ENCODE measurements at regions not wholly inside any gene's neighbourhood (a gene's known extent, or its start where the extent isn't known, plus 50 kb on each side); places are given as distances from the start of the nearest gene placed in this dataset.

DNA sequence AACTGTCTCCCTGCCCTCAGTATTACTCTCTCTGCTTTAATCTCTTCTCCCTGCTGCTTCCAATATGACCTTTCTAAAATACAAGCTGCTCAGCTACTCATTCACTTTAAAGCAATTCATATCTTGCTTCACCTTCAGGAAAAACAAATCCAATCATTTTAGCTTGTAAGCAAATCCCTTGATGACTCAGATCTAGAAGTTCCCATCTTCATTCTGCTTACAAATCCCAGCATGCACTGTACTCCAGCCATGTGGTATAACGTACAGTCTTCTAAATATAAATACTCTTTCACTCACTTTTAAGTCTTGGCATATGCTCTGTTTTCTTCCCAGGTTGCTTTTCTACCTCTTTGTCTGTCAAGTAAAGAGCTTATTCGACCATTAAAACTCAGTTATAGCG, 1009.1 kb upstream of the SEMA6D start:
- Mint-ChIP-seq H3K4me3 (no peak overlapping the region), H3K36me3 (ENCODE audit: low read depth) (no peaks in the 10 kb centered on the region), H3K27me3 (ENCODE audit: insufficient read depth) (no peaks in the 10 kb centered on the region), H3K27ac (no peak overlapping the region), H3K4me1 (ENCODE audit: low read depth) (no peaks in the 10 kb centered on the region), H3K9me3 (peaks cover 11% of the 10 kb centered on the region)
- DNase-seq (ENCODE audit: low spot score): no peak
- intact Hi-C loops (cut with micrococcal nuclease): no loop called here

DNA sequence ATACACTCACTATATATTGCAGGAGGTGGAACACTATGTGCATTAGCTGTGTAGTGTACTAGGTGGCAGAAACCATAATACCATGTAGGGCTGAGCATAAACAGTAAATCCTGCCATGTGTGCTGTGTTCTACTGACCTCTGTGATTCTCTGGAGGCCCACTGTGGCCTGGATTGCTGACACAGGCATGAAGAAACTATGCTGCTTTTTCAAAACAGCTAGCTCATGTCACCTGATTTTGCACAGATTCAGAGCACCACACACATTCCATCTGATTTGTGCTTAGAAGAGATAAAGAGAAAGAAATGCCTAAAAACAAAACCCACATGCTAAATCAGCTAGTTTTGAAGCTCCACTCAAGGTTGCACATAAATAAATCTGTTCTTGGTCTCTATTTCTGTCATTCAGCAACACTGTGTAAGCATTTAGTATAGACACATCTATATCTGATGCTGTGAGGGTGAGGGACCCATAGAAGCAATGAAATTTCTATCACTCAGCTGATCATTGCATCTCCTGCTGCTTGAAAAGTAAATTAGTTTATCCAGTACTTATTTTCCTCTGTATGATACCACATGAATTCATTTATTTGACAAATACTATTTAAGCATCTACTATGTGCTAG, 1007.7 kb upstream of the SEMA6D start:
- Mint-ChIP-seq H3K27ac (no peak overlapping the region), H3K4me1 (ENCODE audit: low read depth) (no peaks in the 10 kb centered on the region), H3K36me3 (ENCODE audit: low read depth) (no peaks in the 10 kb centered on the region), H3K27me3 (ENCODE audit: insufficient read depth) (no peaks in the 10 kb centered on the region), H3K4me3 (no peak overlapping the region), H3K9me3 (peaks cover 11% of the 10 kb centered on the region)
- intact Hi-C loops (cut with micrococcal nuclease): no loop called here
- no peak for DNase-seq (ENCODE audit: low spot score)

DNA sequence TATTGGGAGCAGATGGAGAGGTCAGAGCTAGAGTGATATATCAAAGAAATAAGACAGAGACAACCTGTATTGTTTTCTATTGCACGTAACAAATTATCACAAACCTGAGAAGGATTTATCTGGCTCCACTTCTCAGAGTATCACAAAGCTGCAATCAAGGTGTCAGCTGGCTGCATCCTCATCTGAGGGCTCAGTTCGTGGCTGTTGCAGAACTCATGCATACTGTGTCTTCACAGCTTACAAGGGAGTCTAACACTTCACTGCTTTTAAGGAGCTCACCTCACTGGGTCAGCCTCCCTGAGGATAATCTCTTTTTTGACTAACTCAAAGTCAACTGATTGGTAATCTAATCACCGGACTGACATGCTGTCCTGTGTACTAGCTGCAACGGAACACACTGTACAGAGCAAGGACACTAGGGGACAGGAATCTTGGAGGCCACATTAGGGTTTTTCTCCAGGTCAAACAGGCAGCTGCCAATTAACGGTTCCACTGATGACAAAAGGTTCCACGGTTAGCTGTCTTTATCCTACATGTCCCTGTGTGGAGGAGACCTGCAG, 1006.8 kb upstream of the SEMA6D start:
- H3K27ac Mint-ChIP-seq: no peak overlapping the region
- no peak for DNase-seq (ENCODE audit: low spot score)
- H3K27me3 Mint-ChIP-seq (ENCODE audit: insufficient read depth): no peaks in the 10 kb centered on the region
- no peaks in the 10 kb centered on the region for H3K36me3 Mint-ChIP-seq (ENCODE audit: low read depth)
- H3K4me1 Mint-ChIP-seq (ENCODE audit: low read depth): no peaks in the 10 kb centered on the region
- peaks cover 10% of the 10 kb centered on the region for H3K9me3 Mint-ChIP-seq
- no peak overlapping the region for H3K4me3 Mint-ChIP-seq
- intact Hi-C loops (cut with micrococcal nuclease): no loop called here

DNA sequence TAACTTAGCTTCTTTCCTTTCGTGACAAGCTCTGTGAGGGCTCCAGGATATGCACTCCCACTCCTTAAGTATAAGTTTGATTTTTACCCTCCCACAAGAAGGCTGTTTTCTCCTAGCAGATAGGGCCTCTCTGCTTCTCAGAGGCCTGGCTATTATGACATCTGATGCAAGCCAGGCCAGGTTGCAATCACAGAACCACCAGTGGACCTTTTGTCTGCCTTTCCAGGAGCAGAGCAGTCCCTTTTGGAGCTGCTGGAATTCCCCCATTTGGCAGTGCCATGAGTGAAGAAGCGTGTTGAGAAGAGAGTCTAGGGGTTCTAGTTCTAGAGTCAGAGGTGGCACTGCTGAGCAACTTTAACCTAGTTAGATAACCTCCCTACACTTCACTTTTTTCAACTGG, 1004.3 kb upstream of the SEMA6D start:
- Mint-ChIP-seq H3K4me3 (no peak overlapping the region), H3K9me3 (peaks cover 8% of the 10 kb centered on the region), H3K4me1 (ENCODE audit: low read depth) (no peaks in the 10 kb centered on the region), H3K27ac (no peak overlapping the region), H3K27me3 (ENCODE audit: insufficient read depth) (no peaks in the 10 kb centered on the region), H3K36me3 (ENCODE audit: low read depth) (no peaks in the 10 kb centered on the region)
- DNase-seq (ENCODE audit: low spot score): no peak
- intact Hi-C loops (cut with micrococcal nuclease): no loop called here

DNA sequence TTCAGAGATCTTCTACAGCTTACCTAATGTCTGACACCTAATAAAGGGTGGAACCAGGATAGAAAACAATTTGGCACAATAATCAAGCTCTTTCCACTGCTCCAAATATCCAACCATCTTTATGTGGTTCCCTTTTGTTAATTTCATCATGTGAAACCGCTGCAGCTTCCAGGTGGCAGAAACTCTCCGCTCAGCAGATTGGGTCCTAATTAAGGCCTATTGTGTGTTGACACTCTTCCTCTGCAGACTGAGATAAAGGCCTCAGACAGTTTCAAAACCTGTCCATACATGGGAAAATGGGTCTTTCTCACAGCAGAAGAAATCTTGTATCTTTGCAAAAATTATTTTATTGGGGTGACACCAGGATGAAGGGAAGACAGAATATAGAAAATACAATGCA, 1002.4 kb upstream of the SEMA6D start:
- Mint-ChIP-seq H3K27me3 (ENCODE audit: insufficient read depth) (no peaks in the 10 kb centered on the region), H3K4me3 (no peak overlapping the region), H3K9me3 (peaks cover 8% of the 10 kb centered on the region), H3K27ac (no peak overlapping the region), H3K4me1 (ENCODE audit: low read depth) (no peaks in the 10 kb centered on the region), H3K36me3 (ENCODE audit: low read depth) (no peaks in the 10 kb centered on the region)
- no peak for DNase-seq (ENCODE audit: low spot score)
- intact Hi-C loops (cut with micrococcal nuclease): loop anchor here (2.0 kb wide), 1 partner anchor 20 kb away; no protein-coding TSS in a partner anchor

DNA sequence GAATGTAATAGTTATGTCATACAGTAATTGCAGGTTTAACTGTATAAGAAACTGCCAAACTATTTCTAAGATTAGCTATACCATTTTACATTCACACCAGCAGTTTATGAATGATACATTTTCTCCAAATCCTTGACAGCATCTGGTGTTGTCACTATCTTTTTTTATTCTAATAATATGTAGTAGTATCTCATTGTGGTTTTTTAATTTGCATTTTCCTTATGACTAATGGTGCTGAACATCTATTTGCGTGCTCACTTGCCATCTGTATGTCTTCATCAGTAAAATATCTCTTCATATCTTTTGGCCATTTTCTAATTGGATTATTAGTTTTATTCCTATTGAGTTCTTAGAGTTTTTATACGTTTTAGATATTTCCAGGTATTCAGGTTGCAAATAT, 994.0 kb upstream of the SEMA6D start:
- Mint-ChIP-seq H3K4me1 (ENCODE audit: low read depth) (no peaks in the 10 kb centered on the region), H3K27ac (no peak overlapping the region), H3K36me3 (ENCODE audit: low read depth) (no peaks in the 10 kb centered on the region), H3K9me3 (peaks cover 23% of the 10 kb centered on the region), H3K4me3 (no peak overlapping the region), H3K27me3 (ENCODE audit: insufficient read depth) (no peaks in the 10 kb centered on the region)
- intact Hi-C loops (cut with micrococcal nuclease): no loop called here
- no peak for DNase-seq (ENCODE audit: low spot score)

DNA sequence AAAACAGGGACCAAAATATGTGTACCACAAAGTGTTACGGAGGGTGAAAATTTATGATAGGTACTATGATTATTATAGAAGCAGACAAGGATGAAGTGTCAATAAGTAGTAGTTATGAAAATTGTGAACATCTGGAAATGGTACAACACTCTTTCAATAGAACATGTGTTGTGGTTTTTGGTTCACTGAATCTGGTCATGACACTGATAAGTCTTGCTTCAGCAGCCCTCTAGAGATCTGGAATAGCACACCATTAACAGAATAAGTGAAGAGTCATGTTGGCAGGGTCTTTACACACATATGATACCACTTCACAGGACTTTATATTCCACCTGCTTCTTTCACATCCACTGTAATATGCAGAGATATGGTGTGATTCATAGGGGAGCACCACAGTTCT, 985.2 kb upstream of the SEMA6D start:
- H3K4me1 Mint-ChIP-seq (ENCODE audit: low read depth): no peaks in the 10 kb centered on the region
- H3K4me3 Mint-ChIP-seq: no peak overlapping the region
- H3K27ac Mint-ChIP-seq: no peak overlapping the region
- intact Hi-C loops (cut with micrococcal nuclease): no loop called here
- peaks cover 38% of the 10 kb centered on the region for H3K9me3 Mint-ChIP-seq
- DNase-seq (ENCODE audit: low spot score): no peak
- no peaks in the 10 kb centered on the region for H3K36me3 Mint-ChIP-seq (ENCODE audit: low read depth)
- H3K27me3 Mint-ChIP-seq (ENCODE audit: insufficient read depth): no peaks in the 10 kb centered on the region

DNA sequence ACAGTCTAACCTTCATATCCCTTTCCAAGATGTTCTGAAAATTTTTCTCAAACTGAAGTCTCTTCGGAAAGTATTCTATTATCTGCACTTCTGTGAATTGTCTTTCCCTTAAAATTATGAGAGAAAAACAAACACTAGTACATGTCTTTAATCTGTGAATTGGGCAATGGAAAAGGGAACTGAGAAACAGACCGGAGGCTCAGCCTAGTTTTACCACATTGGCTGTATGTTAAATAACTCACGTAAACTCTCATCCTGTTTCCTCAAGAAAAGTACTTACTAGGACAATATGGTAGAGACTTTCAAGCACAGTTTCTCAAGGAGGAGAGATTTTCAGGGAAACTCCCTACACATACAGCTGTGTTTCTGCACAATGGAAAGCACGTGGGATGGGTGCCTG, 982.2 kb upstream of the SEMA6D start:
- Mint-ChIP-seq H3K27ac (no peak overlapping the region), H3K36me3 (ENCODE audit: low read depth) (no peaks in the 10 kb centered on the region), H3K4me1 (ENCODE audit: low read depth) (no peaks in the 10 kb centered on the region), H3K27me3 (ENCODE audit: insufficient read depth) (no peaks in the 10 kb centered on the region), H3K4me3 (no peak overlapping the region), H3K9me3 (peaks cover 21% of the 10 kb centered on the region)
- intact Hi-C loops (cut with micrococcal nuclease): loop anchor here (2.0 kb wide), 1 partner anchor 20 kb away; no protein-coding TSS in a partner anchor
- DNase-seq (ENCODE audit: low spot score): no peak

DNA sequence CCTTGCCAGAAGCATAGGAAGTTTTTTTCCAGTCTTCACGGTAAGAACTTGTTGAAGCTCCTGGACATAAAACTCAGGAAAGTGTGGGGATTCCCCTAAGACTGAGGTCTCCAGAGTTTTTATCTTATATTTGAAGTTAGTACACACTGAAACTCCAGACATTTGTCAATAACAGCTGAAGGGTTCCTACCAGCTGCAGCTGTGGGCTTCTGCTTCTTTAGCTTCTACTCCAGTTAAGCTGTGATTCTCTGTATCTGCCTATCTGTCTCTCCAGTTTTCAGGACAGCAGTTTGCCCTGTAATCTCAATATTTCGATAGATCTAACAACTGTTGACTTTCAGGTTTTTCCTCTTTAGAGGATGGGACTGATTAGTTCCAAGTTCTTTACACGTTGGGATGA, 966.0 kb upstream of the SEMA6D start:
- H3K27ac Mint-ChIP-seq: no peak overlapping the region
- H3K4me1 Mint-ChIP-seq (ENCODE audit: low read depth): no peaks in the 10 kb centered on the region
- no peak overlapping the region for H3K4me3 Mint-ChIP-seq
- no peaks in the 10 kb centered on the region for H3K27me3 Mint-ChIP-seq (ENCODE audit: insufficient read depth)
- DNase-seq (ENCODE audit: low spot score): no peak
- intact Hi-C loops (cut with micrococcal nuclease): no loop called here
- no peaks in the 10 kb centered on the region for H3K36me3 Mint-ChIP-seq (ENCODE audit: low read depth)
- peaks cover 17% of the 10 kb centered on the region for H3K9me3 Mint-ChIP-seq

DNA sequence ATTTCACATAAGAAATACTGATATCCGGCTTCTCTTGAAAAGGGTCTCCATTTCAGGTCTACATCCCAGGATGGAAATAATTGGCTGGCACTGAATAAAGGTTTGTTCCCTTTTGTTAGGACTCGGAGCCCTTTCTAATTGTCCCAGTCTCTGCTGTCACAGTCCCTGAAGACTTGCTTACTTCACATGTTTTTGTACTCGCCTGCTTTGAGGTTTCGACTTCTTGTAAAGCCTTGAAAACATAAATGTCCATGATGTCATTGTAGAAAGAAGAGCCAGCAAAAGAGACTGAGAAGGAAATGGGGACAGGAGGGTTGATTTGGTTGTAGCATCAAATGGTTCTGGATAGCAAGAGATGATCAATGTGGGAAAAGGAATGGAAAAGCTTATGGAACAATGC, 963.4 kb upstream of the SEMA6D start:
- Mint-ChIP-seq H3K27me3 (ENCODE audit: insufficient read depth) (no peaks in the 10 kb centered on the region), H3K4me3 (no peak overlapping the region), H3K36me3 (ENCODE audit: low read depth) (no peaks in the 10 kb centered on the region), H3K27ac (no peak overlapping the region), H3K9me3 (peaks cover 30% of the 10 kb centered on the region), H3K4me1 (ENCODE audit: low read depth) (no peaks in the 10 kb centered on the region)
- intact Hi-C loops (cut with micrococcal nuclease): no loop called here
- no peak for DNase-seq (ENCODE audit: low spot score)

DNA sequence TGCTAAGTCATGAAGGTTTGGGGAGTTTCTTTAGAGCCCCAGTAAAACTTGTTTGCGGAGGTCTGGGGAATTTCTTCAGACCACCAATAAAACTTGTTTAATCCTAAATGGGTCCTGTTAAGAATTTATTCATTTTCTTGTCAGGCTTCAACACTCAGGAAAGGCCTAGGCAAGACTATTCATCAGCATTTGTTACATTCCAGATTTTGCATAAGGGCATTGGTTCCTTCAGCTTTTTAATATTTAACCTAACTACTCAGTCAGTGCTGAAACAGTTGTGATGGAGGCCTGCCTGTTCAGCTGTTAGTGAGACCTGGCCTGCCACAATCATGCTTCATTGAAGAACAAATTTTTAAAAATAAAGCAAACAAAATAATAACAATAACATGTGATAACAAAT, 954.2 kb upstream of the SEMA6D start:
- no peaks in the 10 kb centered on the region for H3K4me1 Mint-ChIP-seq (ENCODE audit: low read depth)
- intact Hi-C loops (cut with micrococcal nuclease): no loop called here
- H3K4me3 Mint-ChIP-seq: no peak overlapping the region
- no peaks in the 10 kb centered on the region for H3K36me3 Mint-ChIP-seq (ENCODE audit: low read depth)
- no peaks in the 10 kb centered on the region for H3K27me3 Mint-ChIP-seq (ENCODE audit: insufficient read depth)
- H3K9me3 Mint-ChIP-seq: peaks cover 22% of the 10 kb centered on the region
- DNase-seq (ENCODE audit: low spot score): no peak
- H3K27ac Mint-ChIP-seq: no peak overlapping the region

DNA sequence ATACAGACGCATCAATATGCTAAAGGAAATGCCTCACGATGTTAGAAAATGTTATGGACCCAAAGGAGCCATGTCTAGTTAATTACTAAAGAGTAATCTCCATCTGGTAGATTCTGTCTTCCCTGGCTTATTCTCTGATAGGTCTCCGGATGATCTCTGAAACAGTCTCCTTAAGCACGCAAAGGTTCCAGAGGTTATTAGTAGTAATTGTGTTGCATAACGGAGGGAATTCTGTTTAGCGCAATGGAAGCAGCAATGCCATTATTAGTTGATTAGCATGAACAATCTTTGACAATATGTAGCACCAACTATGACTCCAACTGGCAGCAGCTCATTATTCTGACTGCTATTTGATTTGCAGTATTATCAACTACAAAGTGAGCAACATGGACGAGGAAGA, 952.5 kb upstream of the SEMA6D start:
- H3K4me1 Mint-ChIP-seq (ENCODE audit: low read depth): no peaks in the 10 kb centered on the region
- intact Hi-C loops (cut with micrococcal nuclease): no loop called here

DNA sequence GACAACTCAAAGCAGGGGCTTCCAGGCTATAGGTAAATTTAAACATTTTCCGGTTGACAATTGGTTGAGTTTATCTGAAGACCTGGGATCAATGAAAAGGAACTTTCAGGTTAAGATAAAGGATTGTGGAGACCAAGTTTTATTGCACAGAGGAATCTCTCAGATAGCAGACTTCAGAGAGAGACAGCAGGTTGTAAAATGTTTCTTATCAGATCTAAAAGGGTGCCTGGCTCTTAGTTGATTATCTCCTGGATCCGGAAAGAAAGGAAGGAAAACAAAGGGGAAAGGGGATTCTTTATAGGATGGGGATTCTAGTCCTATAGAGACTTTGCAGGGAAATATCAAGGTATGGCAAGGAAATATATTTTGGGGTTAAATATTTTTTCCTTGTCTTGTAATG, 951.3 kb upstream of the SEMA6D start:
- Mint-ChIP-seq H3K27ac (no peak overlapping the region), H3K4me1 (ENCODE audit: low read depth) (no peaks in the 10 kb centered on the region), H3K27me3 (ENCODE audit: insufficient read depth) (no peaks in the 10 kb centered on the region), H3K36me3 (ENCODE audit: low read depth) (no peaks in the 10 kb centered on the region), H3K9me3 (peaks cover 35% of the 10 kb centered on the region), H3K4me3 (no peak overlapping the region)
- DNase-seq (ENCODE audit: low spot score): no peak
- intact Hi-C loops (cut with micrococcal nuclease): no loop called here

More for the DNA sequence above, 952.5 kb upstream of the SEMA6D start:
- Mint-ChIP-seq H3K36me3 (ENCODE audit: low read depth) (no peaks in the 10 kb centered on the region), H3K27ac (no peak overlapping the region), H3K4me3 (no peak overlapping the region), H3K9me3 (peaks cover 30% of the 10 kb centered on the region), H3K27me3 (ENCODE audit: insufficient read depth) (no peaks in the 10 kb centered on the region)
- no peak for DNase-seq (ENCODE audit: low spot score)

DNA sequence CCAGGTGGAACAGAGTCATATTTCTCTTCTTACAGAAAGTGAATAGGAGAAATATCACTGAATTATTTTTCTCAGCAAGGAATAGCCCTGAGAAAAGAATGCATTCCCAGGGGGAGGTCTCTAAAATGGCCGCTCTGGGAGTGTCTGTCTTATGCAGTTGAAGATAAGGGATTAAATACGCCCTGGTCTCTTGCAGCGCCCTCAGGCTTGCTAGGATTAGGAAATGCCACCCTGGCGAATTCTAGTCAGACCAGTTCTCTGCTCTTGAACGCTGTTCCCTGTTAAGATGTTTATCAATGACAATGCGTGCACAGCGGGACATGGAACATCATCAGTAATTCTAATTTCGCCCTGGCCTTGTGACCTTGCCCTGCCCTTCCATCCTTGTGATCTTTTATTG, 949.0 kb upstream of the SEMA6D start:
- DNase-seq (ENCODE audit: low spot score): no peak
- Mint-ChIP-seq H3K27me3 (ENCODE audit: insufficient read depth) (no peaks in the 10 kb centered on the region), H3K4me3 (no peak overlapping the region), H3K4me1 (ENCODE audit: low read depth) (no peaks in the 10 kb centered on the region), H3K27ac (no peak overlapping the region), H3K9me3 (peaks cover 41% of the 10 kb centered on the region), H3K36me3 (ENCODE audit: low read depth) (no peaks in the 10 kb centered on the region)
- intact Hi-C loops (cut with micrococcal nuclease): no loop called here
